ENCODE measurements at regions not wholly inside any gene's neighbourhood (a gene's known extent, or its start where the extent isn't known, plus 50 kb on each side); places are given as distances from the start of the nearest gene placed in this dataset.

- no peak for DNase-seq (ENCODE audit: low spot score)
Measured at GRCh38 chr12:85681333-85681732, 154.9 kb downstream of the RASSF9 start.

GRCh38 chr12:85683051-85683450 is 153.2 kb downstream of the RASSF9 start:
- no peak for DNase-seq (ENCODE audit: low spot score)

GRCh38 chr12:85688837-85689236 is 147.4 kb downstream of the RASSF9 start:
- DNase-seq (ENCODE audit: low spot score), result peak; percentile 2

- no peak for DNase-seq (ENCODE audit: low spot score)
Measured at GRCh38 chr12:85690146-85690545, 146.1 kb downstream of the RASSF9 start.

GRCh38 chr12:85693093-85693665 is 143.0 kb downstream of the RASSF9 start:
- no peak for DNase-seq (ENCODE audit: low spot score)

GRCh38 chr12:85695097-85695715 is 141.0 kb downstream of the RASSF9 start:
- DNase-seq (ENCODE audit: low spot score), result no peak

- DNase-seq (ENCODE audit: low spot score), result no peak
Measured at GRCh38 chr12:85697003-85697402, 139.2 kb downstream of the RASSF9 start.

- DNase-seq (ENCODE audit: low spot score), result no peak
Measured at GRCh38 chr12:85698937-85699336, 137.3 kb downstream of the RASSF9 start.

- DNase-seq (ENCODE audit: low spot score), result no peak
Measured at GRCh38 chr12:85708775-85709174, 127.4 kb downstream of the RASSF9 start.

- peak; percentile 3 for DNase-seq (ENCODE audit: low spot score)
Measured at GRCh38 chr12:85711735-85712390, 124.3 kb downstream of the RASSF9 start.

- no peak for DNase-seq (ENCODE audit: low spot score)
Measured at GRCh38 chr12:85713373-85713772, 122.8 kb downstream of the RASSF9 start.

- DNase-seq (ENCODE audit: low spot score), result no peak
Measured at GRCh38 chr12:85714425-85714824, 121.8 kb downstream of the RASSF9 start.

GRCh38 chr12:85720308-85721033 is 115.7 kb downstream of the RASSF9 start:
- DNase-seq (ENCODE audit: low spot score), result no peak

- DNase-seq (ENCODE audit: low spot score), result peak; percentile 3
Measured at GRCh38 chr12:85725991-85726390, 110.2 kb downstream of the RASSF9 start.

- DNase-seq (ENCODE audit: low spot score), result no peak
Measured at GRCh38 chr12:85733221-85733840, 102.9 kb downstream of the RASSF9 start.

- DNase-seq (ENCODE audit: low spot score), result no peak
Measured at GRCh38 chr12:85733984-85734383, 102.2 kb downstream of the RASSF9 start.

- peak; percentile 7 for DNase-seq (ENCODE audit: low spot score)
Measured at GRCh38 chr12:85740186-85740585, 96.0 kb downstream of the RASSF9 start.

GRCh38 chr12:85741046-85741445 is 95.2 kb downstream of the RASSF9 start:
- DNase-seq (ENCODE audit: low spot score), result no peak

- DNase-seq (ENCODE audit: low spot score), result no peak
Measured at GRCh38 chr12:85747941-85748495, 88.2 kb downstream of the RASSF9 start.
